SK-N-MC (cell line): ENCODE measurements at regions not wholly inside any gene's neighbourhood (a gene's known extent, or its start where the extent isn't known, plus 50 kb on each side); places are given as distances from the start of the nearest gene placed in this dataset.

Experiments
- EZH2 ChIP-seq: fragments of 200-600 bp; sonication (generic); IDR thresholded peaks from one replicate; pipeline ENCODE4 v1.6.1; 2017; ENCODE audit warnings: antibody characterized with exemption
- POLR2AphosphoS5 ChIP-seq: IDR thresholded peaks from 2 replicates; pipeline ENCODE4 v1.6.1; 2012; ENCODE audit warnings: mild to moderate bottlenecking, low read depth, low read length, borderline replicate concordance

- TF ChIP-seq POLR2AphosphoS5 (no peak), EZH2 (no peak)
These were observed 128.2 kb upstream of the LAMA2 start for GRCh38 chr6:128754658-128755256.
